K562 (cell line): ENCODE measurements at regions not wholly inside any gene's neighbourhood (a gene's known extent, or its start where the extent isn't known, plus 50 kb on each side); places are given as distances from the start of the nearest gene placed in this dataset.

ENCODE experiments used
- ATAC-seq: fragments of 200-7000 bp; cut with Tn5 transposase; 3 replicates; pipeline ENCODE4 v1.9.1; 2020; ENCODE audit warnings: moderate library complexity
- BruUV-seq: library from RNA; stranded (reverse); fragments of 400-500 nt; replicated peaks from 2 replicates; lab custom pipeline; 2021; lab: Mats Ljungman, UMichigan
- CTCF ChIA-PET: fragments of 300-600 bp; formaldehyde crosslinking; extraction: SDS; loops from one replicate; lab custom pipeline; 2021; ENCODE audit warnings: low intra/inter-chr PET ratio; lab: Yijun Ruan, JAX
- POLR2A ChIA-PET: fragments of 300-600, 350-650 bp; sonication (Branson Sonifier 250); formaldehyde crosslinking; extraction: SDS; loops from one replicate; lab custom pipeline; 2021; ENCODE audit warnings: antibody characterized with exemption, inconsistent platforms; lab: Yijun Ruan, JAX
- DNase-seq, 4 experiments: peaks; one replicate each; pipeline versions ENCODE4 v3.0.0 to v3.0.0-alpha.2; 2011 to 2018; ENCODE audit warnings: low spot score in 3 of 4, mixed read lengths in 3 of 4; ENCODE audit errors: extremely low read depth in 1 of 4
- FAIRE-seq: peaks from 2 replicates; lab custom pipeline; 2011; peaks lifted over from hg19 to GRCh38; lab: Jason Lieb, UNC
- H2AFZ ChIP-seq: 2 replicates; pipeline ENCODE4 v1.6.0; 2011; ENCODE audit warnings: low read depth, low read length, control low read depth, inconsistent platforms
- H3K27ac ChIP-seq: fragments of 200-600 bp; 3 replicates; pipeline ENCODE4 v1.8.0; 2011; ENCODE audit warnings: low read depth, mild to moderate bottlenecking, control low read depth, inconsistent platforms, low read length, moderate library complexity, mixed read lengths; ENCODE audit errors: extremely low read depth
- H3K27me3 ChIP-seq, 2 experiments: fragments of 300-600 bp in 1 of 2; 2 replicates in 1 of 2; 3 replicates in 1 of 2; pipeline versions ENCODE4 v1.6.0 to v1.8.0; 2011; ENCODE audit warnings: inconsistent platforms in 2 of 2, low read length in 2 of 2, mild to moderate bottlenecking in 1 of 2, mixed read lengths in 1 of 2, moderate library complexity in 1 of 2; ENCODE audit not compliant: control insufficient read depth in 2 of 2, insufficient read depth in 2 of 2
- H3K36me3 ChIP-seq: fragments of 300-600 bp; 3 replicates; pipeline ENCODE4 v1.8.0; 2011; ENCODE audit warnings: mild to moderate bottlenecking, low read length, inconsistent platforms; ENCODE audit not compliant: control insufficient read depth, insufficient read depth
- H3K4me1 ChIP-seq, 2 experiments: fragments of 200-600 bp in 1 of 2; replicated peaks in 1 of 2; 2 replicates in 1 of 2; 3 replicates in 1 of 2; pipeline versions ENCODE4 v1.5.1 to v1.8.0; 2011; ENCODE audit warnings: inconsistent platforms in 2 of 2, low read length in 2 of 2, mild to moderate bottlenecking in 1 of 2, mixed read lengths in 1 of 2, moderate library complexity in 1 of 2; ENCODE audit not compliant: control insufficient read depth in 2 of 2, insufficient read depth in 2 of 2
- H3K4me2 ChIP-seq: 2 replicates; pipeline ENCODE4 v1.6.1; 2011; ENCODE audit warnings: low read length, control low read depth, inconsistent platforms, mixed read lengths; ENCODE audit not compliant: insufficient read depth
- H3K4me3 ChIP-seq: fragments of 200-600 bp; sonication (generic), shearing (Covaris generic); 2 replicates; pipeline ENCODE4 v1.5.1; 2016; ENCODE audit warnings: control low read depth, inconsistent platforms
- H3K79me2 ChIP-seq: fragments of 200-600 bp; 3 replicates; pipeline ENCODE4 v1.8.0; 2011; ENCODE audit warnings: low read length, inconsistent platforms; ENCODE audit not compliant: control insufficient read depth, insufficient read depth
- H3K9ac ChIP-seq, 2 experiments: 2 replicates each; pipeline versions ENCODE4 v1.6.0 to v1.6.1; 2011; ENCODE audit warnings: low read depth in 2 of 2, low read length in 2 of 2, control low read depth in 1 of 2, inconsistent platforms in 1 of 2, mild to moderate bottlenecking in 1 of 2, mixed read lengths in 1 of 2; ENCODE audit not compliant: insufficient read depth in 1 of 2
- H3K9me1 ChIP-seq: one replicate; pipeline ENCODE4 v1.6.0; 2011; ENCODE audit warnings: inconsistent platforms, mild to moderate bottlenecking, low read length, moderate library complexity; ENCODE audit not compliant: control insufficient read depth, insufficient read depth
- H3K9me3 ChIP-seq: replicated peaks from 2 replicates; pipeline ENCODE4 v1.5.1; 2011; ENCODE audit warnings: low read depth, low read length, inconsistent platforms; ENCODE audit not compliant: control insufficient read depth, insufficient read depth
- H4K20me1 ChIP-seq: replicated peaks from 2 replicates; pipeline ENCODE4 v1.6.1; 2011; ENCODE audit warnings: low read length, inconsistent platforms, mixed read lengths; ENCODE audit not compliant: control insufficient read depth, insufficient read depth
- AFF1 ChIP-seq, 2 experiments: fragments of 450-650 bp; IDR thresholded peaks; 2 replicates each; pipeline ENCODE4 v1.6.1; 2018; ENCODE audit warnings: mild to moderate bottlenecking in 2 of 2, low read depth in 1 of 2; ENCODE audit not compliant: partially characterized antibody in 2 of 2
- CCNT2 ChIP-seq: IDR thresholded peaks from 2 replicates; pipeline ENCODE4 v1.6.1; 2011; ENCODE audit warnings: borderline replicate concordance, low read depth, mild to moderate bottlenecking, moderate library complexity, mixed read lengths, low read length; ENCODE audit not compliant: insufficient read length; ENCODE audit errors: extremely low read depth
- DPF2 ChIP-seq: fragments of 450-650 bp; IDR thresholded peaks from 2 replicates; pipeline ENCODE4 v1.6.1; 2016
- FOXP4 ChIP-seq: sonication (generic); formaldehyde crosslinking; IDR thresholded peaks from 2 replicates; pipeline ENCODE4 v1.8.0; 2022; ENCODE audit warnings: mild to moderate bottlenecking, missing genetic modification reagents, borderline replicate concordance
- HNRNPUL1 ChIP-seq: fragments of 200-400 bp; formaldehyde crosslinking; IDR thresholded peaks from 2 replicates; pipeline ENCODE4 v1.6.1; 2017; ENCODE audit warnings: low read length
- RFX1 ChIP-seq: fragments of 450-650 bp; IDR thresholded peaks from 2 replicates; pipeline ENCODE4 v1.6.1; 2016; ENCODE audit warnings: mild to moderate bottlenecking, moderate library complexity
- SAFB ChIP-seq: fragments of 200-400 bp; formaldehyde crosslinking; IDR thresholded peaks from 2 replicates; pipeline ENCODE4 v1.6.1; 2017; ENCODE audit warnings: low read depth, low read length, borderline replicate concordance
- SRSF3 ChIP-seq: fragments of 200-400 bp; formaldehyde crosslinking; IDR thresholded peaks from 2 replicates; pipeline ENCODE4 v1.6.1; 2016; ENCODE audit warnings: mild to moderate bottlenecking, low read length, moderate library complexity; ENCODE audit not compliant: insufficient read depth
- TFAM ChIP-seq: fragments of 250-450 bp; sonication (Bioruptor Pico); conservative IDR thresholded peaks from 2 replicates; pipeline ENCODE4 v1.5.0; 2021; ENCODE audit warnings: mild to moderate bottlenecking, moderate library complexity
- ZNF592 ChIP-seq: fragments of 450-650 bp; IDR thresholded peaks from 2 replicates; pipeline ENCODE4 v1.6.1; 2017; ENCODE audit warnings: antibody characterized with exemption, mild to moderate bottlenecking
- ZNF785 ChIP-seq: fragments of 250-450 bp; sonication (Bioruptor Pico); IDR thresholded peaks from 2 replicates; pipeline ENCODE4 v1.4.0; 2020; ENCODE audit warnings: mild to moderate bottlenecking
- WGBS: fragments of 100-300 bp; shearing (Covaris generic); methylation state at CpG from one replicate; pipeline ENCODE4 v1.1.6; 2016; ENCODE audit warnings: low coverage, mixed read lengths; ENCODE audit not compliant: insufficient coverage; ENCODE audit errors: missing lambda C conversion rate; 5-methylcytosine and 5-hydroxymethylcytosine counted together
- in situ Hi-C: fragments of 300-500 bp; cut with MboI; formaldehyde crosslinking; loops from 4 replicates; pipeline ENCODE4 v1.15.0; 2018; ENCODE audit warnings: inconsistent platforms, mixed read lengths
- intact Hi-C: fragments of 100-400 bp; cut with micrococcal nuclease; formaldehyde crosslinking; loops from 2 replicates; pipeline ENCODE4 v1.14.2; 2022

- ChIA-PET CTCF (no interaction called here), POLR2A (no interaction called here)
- no TSS peak for BruUV-seq
- no peak for FAIRE-seq
- H3K79me2 ChIP-seq: no peaks in the 10 kb centered on the region
- H3K4me3 ChIP-seq: no peak overlapping the region
- peaks cover 16 to 50% of the 10 kb centered on the region in 2 experiments; a peak in 4 of 5 replicates for H3K27me3 ChIP-seq
- no peak overlapping the region for H3K4me2 ChIP-seq
- peaks cover 4% of the 10 kb centered on the region; the same call in 1 of the 2 replicates for H4K20me1 ChIP-seq
- in situ Hi-C loops: no loop called here
- no peak overlapping the region for H3K27ac ChIP-seq
- no peak overlapping the region for H3K9ac ChIP-seq
- H3K36me3 ChIP-seq: no peaks in the 10 kb centered on the region
- no peak for ATAC-seq
- no peaks in the 10 kb centered on the region; a peak in 1 of 5 replicates for H3K4me1 ChIP-seq
- H3K9me1 ChIP-seq: no peaks in the 10 kb centered on the region
- intact Hi-C loops: no loop called here
- 4% methylated on average over 4 of the region's 5 CpGs for WGBS
- no peaks in the 10 kb centered on the region for H3K9me3 ChIP-seq
- H2AFZ ChIP-seq: no peak overlapping the region
- DNase-seq: no peak
- TF ChIP-seq SAFB (no peak), ZNF592 (no peak), CCNT2 (no peak), HNRNPUL1 (no peak), RFX1 (no peak), DPF2 (no peak), ZNF785 (no peak), FOXP4 (CRISPR knock-in tag) (no peak), TFAM (no peak), AFF1 (IDR thresholded peaks at IDR 0.05; ENCODE audit: low read depth in 1 of 2, partially characterized antibody in 2 of 2) (no peak), SRSF3 (no peak)
These were observed 167.7 kb upstream of the MYCN start for GRCh38 chr2:15772681-15773080.
